Loucy (cell line): ENCODE measurements at regions not wholly inside any gene's neighbourhood (a gene's known extent, or its start where the extent isn't known, plus 50 kb on each side); places are given as distances from the start of the nearest gene placed in this dataset.

Experiments used
- H2AFZ ChIP-seq: fragments of 200-600 bp; sonication (generic); 2 replicates; pipeline ENCODE4 v1.6.0; 2016; ENCODE audit warnings: antibody characterized with exemption, mild to moderate bottlenecking, low read length, moderate library complexity
- H3F3A ChIP-seq: fragments of 200-600 bp; 2 replicates; pipeline ENCODE4 v1.6.0; 2016; ENCODE audit warnings: antibody characterized with exemption, low read depth, mild to moderate bottlenecking
- H3K27me3 ChIP-seq: fragments of 200-600 bp; sonication (generic); 2 replicates; pipeline ENCODE4 v1.6.1; 2014; ENCODE audit warnings: low read length, mild to moderate bottlenecking; ENCODE audit not compliant: insufficient read depth, poor library complexity, severe bottlenecking
- H3K36me3 ChIP-seq: fragments of 200-600 bp; sonication (generic); 2 replicates; pipeline ENCODE4 v1.6.1; 2016; ENCODE audit warnings: low read length; ENCODE audit not compliant: insufficient read depth
- H3K4me1 ChIP-seq: fragments of 200-600 bp; sonication (generic); 2 replicates; pipeline ENCODE4 v1.5.1; 2014; ENCODE audit warnings: low read length, mild to moderate bottlenecking; ENCODE audit not compliant: insufficient read depth, poor library complexity, severe bottlenecking
- H3K4me2 ChIP-seq: fragments of 200-600 bp; sonication (generic); 2 replicates; pipeline ENCODE4 v1.6.0; 2014; ENCODE audit warnings: antibody characterized with exemption, low read length, low read depth, mild to moderate bottlenecking; ENCODE audit not compliant: poor library complexity, severe bottlenecking
- H3K4me3 ChIP-seq: fragments of 200-600 bp; sonication (generic); 2 replicates; pipeline ENCODE4 v1.5.1; 2014; ENCODE audit warnings: low read length, mild to moderate bottlenecking, mixed read lengths; ENCODE audit not compliant: poor library complexity, severe bottlenecking
- H3K79me2 ChIP-seq: fragments of 200-600 bp; sonication (generic); 2 replicates; pipeline ENCODE4 v1.6.1; 2014; ENCODE audit warnings: low read length; ENCODE audit not compliant: insufficient read depth
- H3K9ac ChIP-seq: fragments of 200-600 bp; sonication (generic); 2 replicates; pipeline ENCODE4 v1.6.0; 2014; ENCODE audit warnings: mild to moderate bottlenecking, low read depth, low read length, moderate library complexity; ENCODE audit not compliant: poor library complexity, severe bottlenecking
- H3K9me2 ChIP-seq: fragments of 200-600 bp; sonication (generic); replicated peaks from 2 replicates; pipeline ENCODE4 v1.6.1; 2016; ENCODE audit warnings: low read depth, low read length, mixed read lengths
- H3K9me3 ChIP-seq: fragments of 200-600 bp; sonication (generic); 2 replicates; pipeline ENCODE4 v1.6.1; 2014; ENCODE audit warnings: mild to moderate bottlenecking, antibody characterized with exemption, low read length, low read depth; ENCODE audit not compliant: insufficient read depth
- H4K20me1 ChIP-seq: fragments of 200-600 bp; sonication (generic); 2 replicates; pipeline ENCODE4 v1.6.0; 2014; ENCODE audit warnings: antibody characterized with exemption, low read length, mild to moderate bottlenecking; ENCODE audit not compliant: insufficient read depth, poor library complexity, severe bottlenecking
- CTCF ChIP-seq: fragments of 200-600 bp; sonication (generic); conservative IDR thresholded peaks from 2 replicates; pipeline ENCODE4 v1.5.1; 2014; ENCODE audit warnings: mild to moderate bottlenecking, antibody characterized with exemption, low read length
- EZH2phosphoT487 ChIP-seq: fragments of 200-600 bp; IDR thresholded peaks from 2 replicates; pipeline ENCODE4 v1.6.1; 2018; ENCODE audit warnings: antibody characterized with exemption, mild to moderate bottlenecking, moderate library complexity, borderline replicate concordance

- no peak overlapping the region for H3K9ac ChIP-seq
- H4K20me1 ChIP-seq, result no peaks in the 10 kb centered on the region
- TF ChIP-seq CTCF (no peak), EZH2phosphoT487 (no peak)
- H3K36me3 ChIP-seq, result no peaks in the 10 kb centered on the region
- H3K4me2 ChIP-seq, result no peak overlapping the region
- H3K9me2 ChIP-seq, result no peaks in the 10 kb centered on the region
- H3K4me1 ChIP-seq, result no peaks in the 10 kb centered on the region
- no peaks in the 10 kb centered on the region for H3K27me3 ChIP-seq
- H3K79me2 ChIP-seq, result no peaks in the 10 kb centered on the region
- H3F3A ChIP-seq, result no peaks in the 10 kb centered on the region
- H3K4me3 ChIP-seq, result no peak overlapping the region
- no peaks in the 10 kb centered on the region for H3K9me3 ChIP-seq
- H2AFZ ChIP-seq, result no peak overlapping the region
Observed at GRCh38 chr2:41079011-41079410, 627.1 kb upstream of the SLC8A1 start.

- no peak overlapping the region for H3K4me2 ChIP-seq
- H3F3A ChIP-seq, result no peaks in the 10 kb centered on the region
- no peak overlapping the region for H3K4me3 ChIP-seq
- no peaks in the 10 kb centered on the region for H3K79me2 ChIP-seq
- no peak overlapping the region for H2AFZ ChIP-seq
- TF ChIP-seq CTCF, result no peak
- no peak for TF ChIP-seq EZH2phosphoT487
- no peaks in the 10 kb centered on the region for H3K36me3 ChIP-seq
- H3K27me3 ChIP-seq, result no peaks in the 10 kb centered on the region
- H3K9me2 ChIP-seq, result no peaks in the 10 kb centered on the region
- H4K20me1 ChIP-seq, result no peaks in the 10 kb centered on the region
- no peaks in the 10 kb centered on the region for H3K4me1 ChIP-seq
- H3K9ac ChIP-seq, result no peak overlapping the region
- no peaks in the 10 kb centered on the region for H3K9me3 ChIP-seq
Observed at GRCh38 chr2:41084321-41084720, 632.4 kb upstream of the SLC8A1 start.

GRCh38 chr2:41087946-41088345, 636.1 kb upstream of the SLC8A1 start:
- no peaks in the 10 kb centered on the region for H3K9me2 ChIP-seq
- no peaks in the 10 kb centered on the region for H3K27me3 ChIP-seq
- no peak overlapping the region for H3K4me2 ChIP-seq
- H3K4me1 ChIP-seq, result no peaks in the 10 kb centered on the region
- H3K79me2 ChIP-seq, result no peaks in the 10 kb centered on the region
- no peak overlapping the region for H3K4me3 ChIP-seq
- TF ChIP-seq CTCF (no peak), EZH2phosphoT487 (no peak)
- no peaks in the 10 kb centered on the region for H3K36me3 ChIP-seq
- H2AFZ ChIP-seq, result no peak overlapping the region
- H3K9me3 ChIP-seq, result no peaks in the 10 kb centered on the region
- H3F3A ChIP-seq, result no peaks in the 10 kb centered on the region
- no peak overlapping the region for H3K9ac ChIP-seq
- no peaks in the 10 kb centered on the region for H4K20me1 ChIP-seq
